Keratinocyte (primary cell): ENCODE measurements at regions not wholly inside any gene's neighbourhood (a gene's known extent, or its start where the extent isn't known, plus 50 kb on each side); places are given as distances from the start of the nearest gene placed in this dataset.

Source experiments
- DNase-seq: peaks from one replicate; pipeline ENCODE4 v3.0.0-alpha.2; 2011; ENCODE audit warnings: low read depth, missing footprints, low spot score
- FAIRE-seq: peaks from 2 replicates; lab custom pipeline; 2011; peaks lifted over from hg19 to GRCh38; lab: Jason Lieb, UNC
- H2AFZ ChIP-seq: 2 replicates; pipeline ENCODE4 v1.6.0; 2012; ENCODE audit warnings: low read length, control low read depth, inconsistent platforms; ENCODE audit not compliant: control insufficient read depth
- H3K27ac ChIP-seq: 2 replicates; pipeline ENCODE4 v1.5.1; 2011; ENCODE audit warnings: low read length; ENCODE audit not compliant: control insufficient read depth, insufficient read depth
- H3K27me3 ChIP-seq: 3 replicates; pipeline ENCODE4 v1.6.0; 2011; ENCODE audit warnings: low read length; ENCODE audit not compliant: control insufficient read depth, insufficient read depth; ENCODE audit errors: extremely low read depth
- H3K36me3 ChIP-seq, 2 experiments: 2 replicates in 1 of 2; 3 replicates in 1 of 2; pipeline ENCODE4 v1.5.1; 2011; ENCODE audit warnings: low read length in 2 of 2, mild to moderate bottlenecking in 1 of 2; ENCODE audit not compliant: control insufficient read depth in 2 of 2, insufficient read depth in 2 of 2; ENCODE audit errors: extremely low read depth in 1 of 2
- H3K4me1 ChIP-seq: 3 replicates; pipeline ENCODE4 v1.5.1; 2011; ENCODE audit warnings: low read length; ENCODE audit not compliant: control insufficient read depth, insufficient read depth; ENCODE audit errors: extremely low read depth
- H3K4me2 ChIP-seq: 3 replicates; pipeline ENCODE4 v1.6.0; 2011; ENCODE audit warnings: low read depth, low read length; ENCODE audit not compliant: control insufficient read depth, insufficient read depth; ENCODE audit errors: extremely low read depth
- H3K4me3 ChIP-seq, 3 experiments: fragments of 200-600 bp in 1 of 3; sonication (generic) in 1 of 3; 2 replicates in 2 of 3; 3 replicates in 1 of 3; pipeline ENCODE4 v1.5.1; 2011 to 2016; ENCODE audit warnings: low read length in 3 of 3, mild to moderate bottlenecking in 3 of 3, control low read depth in 2 of 3, inconsistent platforms in 1 of 3, low read depth in 1 of 3, mixed read lengths in 1 of 3, mixed run types in 1 of 3, moderate library complexity in 1 of 3; ENCODE audit not compliant: control insufficient read depth in 2 of 3, insufficient read depth in 2 of 3; ENCODE audit errors: extremely low read depth in 1 of 3
- H3K79me2 ChIP-seq: 2 replicates; pipeline ENCODE4 v1.6.0; 2012; ENCODE audit warnings: low read length; ENCODE audit not compliant: control insufficient read depth, insufficient read depth
- H3K9ac ChIP-seq: 3 replicates; pipeline ENCODE4 v1.6.0; 2011; ENCODE audit warnings: low read length; ENCODE audit not compliant: control insufficient read depth, insufficient read depth; ENCODE audit errors: extremely low read depth
- H3K9me1 ChIP-seq: 3 replicates; pipeline ENCODE4 v1.6.0; 2011; ENCODE audit warnings: low read length; ENCODE audit not compliant: control insufficient read depth, insufficient read depth; ENCODE audit errors: extremely low read depth
- H3K9me3 ChIP-seq: 2 replicates; pipeline ENCODE4 v1.5.1; 2012; ENCODE audit warnings: low read depth, low read length; ENCODE audit not compliant: control insufficient read depth
- H4K20me1 ChIP-seq: 3 replicates; pipeline ENCODE4 v1.6.0; 2011; ENCODE audit warnings: low read length; ENCODE audit not compliant: control insufficient read depth, insufficient read depth; ENCODE audit errors: extremely low read depth
- CTCF ChIP-seq, 3 experiments: IDR thresholded peaks in 1 of 3; conservative IDR thresholded peaks in 1 of 3; optimal IDR thresholded peaks in 1 of 3; 2 replicates in 2 of 3; 3 replicates in 1 of 3; pipeline versions ENCODE3 to v1.5.1; 2011; ENCODE audit warnings: low read length in 3 of 3, mild to moderate bottlenecking in 3 of 3, moderate library complexity in 2 of 3, control low read depth in 1 of 3, inconsistent platforms in 1 of 3; ENCODE audit not compliant: insufficient read depth in 2 of 3; ENCODE audit errors: extremely low read depth in 1 of 3
- EZH2 ChIP-seq: IDR thresholded peaks from one replicate; pipeline ENCODE4 v1.6.1; 2012; ENCODE audit warnings: inconsistent platforms, mild to moderate bottlenecking, low read length, moderate library complexity
- dilution Hi-C: fragments of 300-500 bp; cut with MboI; formaldehyde crosslinking; loops from one replicate; pipeline ENCODE4 v1.7.0; 2020; ENCODE audit warnings: low sequenced_read_pairs; ENCODE audit not compliant: extremely low pct_ligation_motif_present

GRCh38 chr2:122927197-122927596 is 1097.9 kb upstream of the CNTNAP5 start:
- DNase-seq = no peak
- H3K27ac ChIP-seq = no peak overlapping the region
- no peaks in the 10 kb centered on the region for H3K36me3 ChIP-seq
- H3K4me3 ChIP-seq = no peak overlapping the region
- no peaks in the 10 kb centered on the region for H3K27me3 ChIP-seq
- H3K9me3 ChIP-seq = peaks cover 3% of the 10 kb centered on the region
- H2AFZ ChIP-seq = no peak overlapping the region
- H3K4me1 ChIP-seq = no peaks in the 10 kb centered on the region
- H3K4me2 ChIP-seq = no peak overlapping the region
- no peak for TF ChIP-seq EZH2
- FAIRE-seq = no peak
- H3K9me1 ChIP-seq = no peaks in the 10 kb centered on the region
- H3K79me2 ChIP-seq = no peaks in the 10 kb centered on the region
- H3K9ac ChIP-seq = no peak overlapping the region
- dilution Hi-C loops = no loop called here
- H4K20me1 ChIP-seq = no peaks in the 10 kb centered on the region

GRCh38 chr2:122927710-122928557 is 1097.2 kb upstream of the CNTNAP5 start:
- no peak for FAIRE-seq
- dilution Hi-C loops = no loop called here

More at GRCh38 chr2:122927710-122928557, 1097.2 kb upstream of the CNTNAP5 start:
- no peak overlapping the region for H2AFZ ChIP-seq
- no peak overlapping the region for H3K4me3 ChIP-seq
- no peaks in the 10 kb centered on the region for H3K36me3 ChIP-seq
- no peaks in the 10 kb centered on the region for H3K9me1 ChIP-seq
- no peaks in the 10 kb centered on the region for H3K79me2 ChIP-seq
- H3K27ac ChIP-seq = no peak overlapping the region
- no peak overlapping the region for H3K9ac ChIP-seq
- no peaks in the 10 kb centered on the region for H4K20me1 ChIP-seq
- TF ChIP-seq EZH2 (no peak), CTCF (optimal IDR thresholded peaks at IDR 0.05 in 1 of 3, IDR thresholded peaks at IDR 0.05 in 1 of 3, conservative IDR thresholded peaks at IDR 0.05 in 1 of 3; ENCODE audit: extremely low read depth in 1 of 3, insufficient read depth in 2 of 3, low read length in 3 of 3) (no peak)
- H3K9me3 ChIP-seq = peaks cover 3% of the 10 kb centered on the region
- no peak for DNase-seq
- H3K4me1 ChIP-seq = no peaks in the 10 kb centered on the region
- no peak overlapping the region for H3K4me2 ChIP-seq
- no peaks in the 10 kb centered on the region for H3K27me3 ChIP-seq
